ENCODE measurements at regions not wholly inside any gene's neighbourhood (a gene's known extent, or its start where the extent isn't known, plus 50 kb on each side); places are given as distances from the start of the nearest gene placed in this dataset.

- TF ChIP-seq TAF1 (IDR thresholded peaks at IDR 0.05; ENCODE audit: low read depth, low read length) (no peak), POLR2AphosphoS5 (IDR thresholded peaks at IDR 0.05; ENCODE audit: low read depth, low read length) (no peak), POLR2A (IDR thresholded peaks at IDR 0.05; ENCODE audit: low read depth, low read length) (no peak), PAX5 (IDR thresholded peaks at IDR 0.05; ENCODE audit: insufficient read depth, low read length, severe bottlenecking) (no peak), POU2F2 (IDR thresholded peaks at IDR 0.05; ENCODE audit: low read depth, low read length) (no peak), SPI1 (IDR thresholded peaks at IDR 0.05; ENCODE audit: low read depth, low read length) (no peak)
These were observed 190.1 kb upstream of the TNP1 start for GRCh38 chr2:217049956-217050355.
